Tongue (tissue), 1 donor: ENCODE measurements at regions not wholly inside any gene's neighbourhood (a gene's known extent, or its start where the extent isn't known, plus 50 kb on each side); places are given as distances from the start of the nearest gene placed in this dataset.

Source experiments
- DNase-seq: peaks from one replicate; pipeline ENCODE4 v3.0.0-alpha.2; 2015

DNA sequence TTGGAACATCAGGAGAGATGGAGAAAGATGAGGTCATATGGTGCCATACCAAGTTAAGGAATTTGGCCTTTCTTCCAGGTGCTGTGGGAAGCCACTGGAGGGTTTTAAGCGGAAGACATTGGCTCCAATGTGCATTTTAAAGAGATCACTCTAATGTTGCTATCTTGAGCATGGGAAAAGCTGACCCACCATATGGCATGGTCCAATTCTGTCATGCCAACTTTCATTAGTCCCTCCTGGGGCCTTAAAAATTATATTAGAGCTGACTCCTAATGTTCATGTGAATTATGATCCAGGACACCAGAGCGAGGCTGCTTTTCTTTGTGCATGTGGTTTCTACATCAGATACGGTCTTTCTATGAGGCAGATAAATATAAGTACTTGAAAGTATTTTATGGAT, 335.0 kb upstream of the TSHZ2 start:
- DNase-seq = no peak

GRCh38 chr20:52631469-52631868, 340.7 kb upstream of the TSHZ2 start:
- DNase-seq = no peak

DNA sequence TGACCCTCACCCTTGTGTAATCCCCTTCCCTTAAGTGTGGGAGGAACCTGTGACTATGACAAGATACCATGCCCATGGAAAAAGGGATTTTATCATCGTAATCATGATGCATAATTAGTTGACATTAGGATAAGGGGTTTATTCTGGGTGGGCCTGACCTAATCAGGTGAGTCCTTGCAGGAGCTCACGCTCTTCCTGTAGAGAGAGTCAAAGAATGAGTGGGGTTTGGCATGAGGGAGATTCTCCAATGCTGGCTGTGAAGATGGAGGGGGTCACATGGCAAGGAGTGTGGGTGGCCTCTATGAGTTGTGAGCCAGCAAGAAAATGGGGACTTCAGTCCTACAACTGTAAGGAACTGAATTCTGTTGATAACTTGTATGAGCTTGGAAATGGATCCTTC, 342.0 kb upstream of the TSHZ2 start:
- no peak for DNase-seq

DNA sequence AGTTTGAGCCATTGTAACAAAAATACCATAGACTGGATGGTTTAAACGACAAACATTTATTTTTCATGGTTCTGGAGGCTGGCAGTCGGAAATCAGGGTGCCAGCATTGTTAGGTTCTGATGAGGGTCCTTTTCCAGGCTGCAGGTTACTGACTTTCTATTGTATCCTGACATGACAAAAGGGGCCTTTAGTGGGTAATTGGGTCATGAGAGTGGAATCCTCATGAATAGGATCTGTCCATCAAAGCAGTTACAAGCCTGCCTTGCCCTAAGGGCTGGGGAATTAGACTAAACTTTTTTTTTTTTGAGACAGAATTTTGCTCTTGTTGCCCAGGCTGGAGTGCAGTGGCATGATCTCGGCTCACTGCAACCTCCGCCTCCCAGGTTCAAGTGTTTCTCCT, 347.9 kb upstream of the TSHZ2 start:
- DNase-seq = no peak

GRCh38 chr20:52622081-52622480, 350.1 kb upstream of the TSHZ2 start:
- DNase-seq = no peak

DNA sequence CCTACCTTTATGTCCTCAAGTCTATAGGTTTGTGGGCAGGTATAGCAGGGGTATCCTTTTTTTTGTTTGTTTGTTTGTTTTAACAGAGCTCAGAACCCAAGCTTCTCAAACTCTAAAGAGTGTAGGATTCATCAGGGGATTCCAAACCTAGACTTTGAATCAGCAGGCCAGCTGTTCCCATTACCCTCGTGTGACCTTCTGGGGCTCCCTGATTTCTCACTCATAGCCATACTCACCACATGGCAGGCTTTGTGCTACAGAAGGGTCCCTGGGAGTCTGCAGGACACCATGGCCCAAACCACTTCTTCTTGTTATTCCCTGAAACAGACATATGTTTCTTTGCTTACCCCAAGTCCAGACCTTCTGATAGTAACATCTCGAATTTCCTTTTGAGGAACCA, 350.8 kb upstream of the TSHZ2 start:
- no peak for DNase-seq

DNA sequence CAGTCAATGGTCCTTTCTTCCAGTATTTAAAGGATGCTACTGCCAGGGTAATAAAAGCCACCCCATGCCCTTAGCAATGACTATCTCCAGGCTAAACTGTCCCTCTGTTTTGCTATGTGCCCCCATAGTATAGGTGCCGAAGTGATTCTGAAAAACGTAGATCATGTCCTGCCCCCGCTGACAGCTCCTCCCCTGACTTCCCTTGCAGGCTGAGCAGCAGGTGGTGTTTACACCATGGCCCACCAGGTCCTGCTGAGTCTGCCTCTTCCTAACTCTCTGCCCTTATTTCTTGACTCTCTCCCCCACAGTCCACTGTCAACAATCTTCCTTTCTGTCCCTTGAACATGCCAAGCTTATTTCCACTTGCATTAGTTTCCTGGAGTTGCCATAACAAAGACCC, 352.5 kb upstream of the TSHZ2 start:
- DNase-seq = no peak

DNA sequence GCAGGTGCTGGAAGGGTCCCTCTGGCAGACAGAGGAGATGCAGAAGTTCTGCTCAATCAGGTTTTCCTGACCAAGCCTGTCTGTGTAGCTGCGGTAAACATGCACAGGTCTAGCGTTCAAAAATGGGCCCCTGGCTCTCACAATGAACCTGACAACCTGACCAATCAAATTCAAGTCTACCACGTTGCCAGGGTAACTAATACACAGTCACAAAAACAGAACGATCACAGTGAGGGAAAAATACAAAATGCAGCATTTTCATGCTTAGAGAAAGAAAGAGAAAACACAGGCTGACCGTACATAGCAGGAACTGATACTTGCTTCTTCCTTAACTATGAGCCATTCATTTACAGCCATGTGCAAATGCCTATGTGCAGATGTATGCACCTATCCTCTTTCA, 353.1 kb upstream of the TSHZ2 start:
- peak; percentile 40 for DNase-seq

GRCh38 chr20:52616629-52617028, 355.5 kb upstream of the TSHZ2 start:
- DNase-seq = no peak

- no peak for DNase-seq
These were observed 357.9 kb upstream of the TSHZ2 start for GRCh38 chr20:52614051-52614863.

GRCh38 chr20:52612046-52612632, 360.0 kb upstream of the TSHZ2 start:
- no peak for DNase-seq

GRCh38 chr20:52610749-52611148, 361.4 kb upstream of the TSHZ2 start:
- DNase-seq = no peak

DNA sequence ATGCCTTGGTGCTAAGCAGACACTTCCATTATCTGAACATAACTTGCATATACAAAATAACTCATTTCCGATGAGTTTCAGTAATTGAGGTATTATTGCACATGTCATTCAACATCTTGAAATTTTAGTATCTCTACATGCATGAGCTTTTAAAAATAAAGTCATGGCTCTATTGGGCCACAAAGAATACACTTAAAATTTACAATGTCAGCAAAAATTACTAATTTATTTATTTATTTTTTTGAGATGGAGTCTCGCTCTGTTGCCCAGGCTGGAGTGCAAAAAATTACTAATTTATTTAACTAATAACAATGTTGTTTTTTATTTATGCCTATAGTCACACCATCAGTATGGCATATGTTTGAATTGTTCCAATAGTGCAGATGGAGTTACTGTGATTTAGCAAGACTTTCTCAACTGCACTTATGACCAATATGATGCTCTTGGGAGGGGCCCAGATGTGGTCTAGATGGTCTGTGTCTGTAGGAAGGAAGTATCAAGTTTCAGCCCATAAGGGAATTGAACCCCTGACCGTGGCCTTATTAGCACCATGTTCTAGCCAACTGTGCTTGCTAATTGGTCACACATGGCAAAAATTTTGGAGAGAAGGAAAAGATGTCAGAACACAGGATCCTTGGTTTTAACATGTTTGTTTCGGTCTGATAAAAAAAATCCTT, 370.7 kb upstream of the TSHZ2 start:
- peak; percentile 30 for DNase-seq

- DNase-seq = no peak
These were observed 375.9 kb upstream of the TSHZ2 start for GRCh38 chr20:52596256-52596655.

DNA sequence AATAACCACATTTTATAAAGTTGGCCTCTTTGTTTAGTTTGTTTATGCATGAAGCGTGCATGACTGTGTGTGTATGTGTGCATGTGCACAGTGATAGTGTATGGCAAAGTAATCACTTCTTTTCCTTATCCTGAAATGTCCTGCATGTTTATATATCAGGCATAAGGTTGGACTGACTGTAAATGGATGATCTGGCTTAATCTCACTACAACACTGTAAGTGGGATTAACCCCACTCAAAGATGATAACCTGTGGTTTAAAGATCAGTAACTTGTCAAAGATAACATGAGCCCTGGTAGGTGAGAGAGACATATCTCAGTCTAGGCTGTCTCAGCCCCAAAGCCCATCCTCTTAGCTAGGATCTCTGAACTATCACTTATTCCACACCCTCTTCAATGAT, 376.6 kb upstream of the TSHZ2 start:
- no peak for DNase-seq

- DNase-seq = no peak
These were observed 378.5 kb upstream of the TSHZ2 start for GRCh38 chr20:52593654-52594053.

GRCh38 chr20:52592567-52592966, 379.6 kb upstream of the TSHZ2 start:
- DNase-seq = no peak

DNA sequence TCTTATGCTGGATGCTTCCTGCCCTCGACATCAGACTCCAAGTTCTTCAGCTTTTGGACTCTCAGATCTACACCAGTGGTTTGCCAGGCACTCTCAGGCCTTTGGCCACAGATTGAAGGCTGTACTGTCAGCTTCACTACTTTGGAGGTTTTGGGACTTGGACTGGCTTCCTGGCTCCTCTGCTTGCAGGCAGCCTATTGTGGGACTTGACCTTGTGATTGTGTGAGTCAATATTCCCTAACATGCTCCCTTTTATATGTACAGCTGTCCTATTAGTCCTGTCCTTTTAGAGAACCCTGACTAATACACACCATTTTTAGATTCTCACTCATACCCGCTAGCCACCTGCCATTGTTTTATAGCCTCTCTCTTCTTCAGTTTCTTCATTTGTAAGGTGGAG, 382.1 kb upstream of the TSHZ2 start:
- DNase-seq = no peak

GRCh38 chr20:52589251-52589812, 382.8 kb upstream of the TSHZ2 start:
- no peak for DNase-seq

GRCh38 chr20:52586660-52587059, 385.5 kb upstream of the TSHZ2 start:
- no peak for DNase-seq

- DNase-seq = no peak
These were observed 386.8 kb upstream of the TSHZ2 start for GRCh38 chr20:52585333-52585732.

DNA sequence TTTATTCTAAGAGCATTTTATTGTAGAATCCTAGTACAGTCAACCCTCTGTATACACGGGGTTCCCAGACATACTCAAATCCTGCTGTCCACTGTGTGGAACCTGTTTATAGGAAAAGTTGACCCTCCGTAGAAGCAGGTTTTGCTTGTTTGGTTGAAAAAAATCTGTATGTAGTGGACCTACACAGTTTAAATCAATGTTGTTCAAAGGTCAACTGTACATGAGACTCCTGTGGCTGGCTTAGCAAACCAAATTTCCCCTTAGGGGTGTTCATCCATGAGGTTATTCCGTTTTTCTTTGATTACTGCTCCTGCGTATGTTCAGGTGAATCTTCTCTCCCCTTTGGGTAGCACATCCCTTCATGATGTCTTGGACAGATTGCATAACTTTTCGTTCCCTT, 387.0 kb upstream of the ZFP64 start:
- DNase-seq = no peak

DNA sequence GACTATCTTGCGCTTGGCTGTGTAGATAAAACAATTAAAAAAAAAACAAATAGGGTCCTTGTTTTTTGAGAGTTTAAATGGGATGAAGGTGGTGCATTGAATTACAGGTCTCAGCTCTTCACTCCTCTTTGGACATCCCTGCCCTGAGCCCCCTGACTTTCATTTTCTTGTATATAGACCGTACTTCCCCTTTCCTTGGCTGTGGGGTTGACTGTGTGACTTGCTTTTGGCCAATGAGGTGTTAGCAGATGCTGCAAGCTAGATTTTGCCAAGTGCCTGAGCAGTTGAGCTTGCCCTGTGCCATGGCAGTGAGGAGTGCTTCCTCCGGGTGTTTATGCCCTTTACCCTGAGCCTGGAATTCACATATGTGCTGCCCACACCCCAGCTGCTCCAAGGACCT, 386.1 kb upstream of the ZFP64 start:
- no peak for DNase-seq
